Fibroblast of villous mesenchyme (primary cell): ENCODE measurements at regions not wholly inside any gene's neighbourhood (a gene's known extent, or its start where the extent isn't known, plus 50 kb on each side); places are given as distances from the start of the nearest gene placed in this dataset.
A peak's percentile ranks its signal among the peaks of the same experiment; 100 is the strongest.

Experiments used
- DNase-seq: peaks from one replicate; pipeline ENCODE4 v3.0.0-alpha.2; 2010; ENCODE audit warnings: low read depth
- H3K4me3 ChIP-seq: 2 replicates; pipeline ENCODE4 v1.5.1; 2011; ENCODE audit warnings: low read depth, mild to moderate bottlenecking, low read length
- TF ChIP-seq, protein P1 (sequence below): IDR thresholded peaks from 2 replicates; pipeline ENCODE4 v1.5.1; 2012; ENCODE audit warnings: low read depth, mild to moderate bottlenecking, low read length; ENCODE audit not compliant: insufficient read depth

DNA sequence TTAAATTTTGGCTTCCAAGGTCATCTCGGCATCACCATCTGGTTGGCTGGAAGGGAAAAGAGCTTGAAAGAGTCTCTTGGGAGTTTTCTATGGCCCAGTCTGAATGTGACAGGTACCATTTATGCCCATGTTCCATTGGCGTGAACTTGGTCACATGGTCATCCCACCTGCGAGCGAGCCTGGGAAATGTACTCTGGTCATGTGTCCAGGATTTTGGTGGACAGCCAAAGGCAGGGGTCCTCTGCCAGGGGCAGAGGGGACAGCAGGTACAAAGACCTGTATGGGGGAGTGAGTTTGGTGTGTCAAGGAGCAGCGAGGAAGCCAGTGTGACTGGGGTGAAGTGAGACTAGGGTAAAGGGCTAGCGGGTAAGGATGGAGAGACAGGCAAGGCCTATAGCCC lies 112.6 kb downstream of the CDC5L start:
- H3K4me3 ChIP-seq = no peak overlapping the region
- no peak for DNase-seq
- TF ChIP-seq, protein P1, sequence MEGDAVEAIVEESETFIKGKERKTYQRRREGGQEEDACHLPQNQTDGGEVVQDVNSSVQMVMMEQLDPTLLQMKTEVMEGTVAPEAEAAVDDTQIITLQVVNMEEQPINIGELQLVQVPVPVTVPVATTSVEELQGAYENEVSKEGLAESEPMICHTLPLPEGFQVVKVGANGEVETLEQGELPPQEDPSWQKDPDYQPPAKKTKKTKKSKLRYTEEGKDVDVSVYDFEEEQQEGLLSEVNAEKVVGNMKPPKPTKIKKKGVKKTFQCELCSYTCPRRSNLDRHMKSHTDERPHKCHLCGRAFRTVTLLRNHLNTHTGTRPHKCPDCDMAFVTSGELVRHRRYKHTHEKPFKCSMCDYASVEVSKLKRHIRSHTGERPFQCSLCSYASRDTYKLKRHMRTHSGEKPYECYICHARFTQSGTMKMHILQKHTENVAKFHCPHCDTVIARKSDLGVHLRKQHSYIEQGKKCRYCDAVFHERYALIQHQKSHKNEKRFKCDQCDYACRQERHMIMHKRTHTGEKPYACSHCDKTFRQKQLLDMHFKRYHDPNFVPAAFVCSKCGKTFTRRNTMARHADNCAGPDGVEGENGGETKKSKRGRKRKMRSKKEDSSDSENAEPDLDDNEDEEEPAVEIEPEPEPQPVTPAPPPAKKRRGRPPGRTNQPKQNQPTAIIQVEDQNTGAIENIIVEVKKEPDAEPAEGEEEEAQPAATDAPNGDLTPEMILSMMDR = no peak

DNA sequence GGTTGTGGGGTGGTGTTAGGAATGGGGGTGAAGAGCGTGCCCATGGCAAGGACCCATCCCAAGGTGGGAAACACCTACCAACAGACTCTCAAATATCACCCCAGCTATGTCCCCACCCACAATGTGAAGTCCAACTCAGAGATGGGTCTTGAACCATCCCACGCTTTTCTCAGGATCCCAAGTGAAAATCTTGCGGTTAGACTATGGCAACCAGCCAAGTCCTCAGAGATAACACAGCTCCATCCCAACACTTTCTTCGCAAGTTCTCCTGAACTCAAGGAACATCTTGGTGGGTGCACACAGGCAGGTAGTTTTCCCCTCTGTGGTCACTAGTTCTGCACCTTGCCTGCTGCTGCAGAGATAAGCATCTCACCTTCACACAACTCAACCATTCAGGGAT lies 116.0 kb downstream of the CDC5L start:
- TF ChIP-seq, protein P1 = no peak
- no peak for DNase-seq

DNA sequence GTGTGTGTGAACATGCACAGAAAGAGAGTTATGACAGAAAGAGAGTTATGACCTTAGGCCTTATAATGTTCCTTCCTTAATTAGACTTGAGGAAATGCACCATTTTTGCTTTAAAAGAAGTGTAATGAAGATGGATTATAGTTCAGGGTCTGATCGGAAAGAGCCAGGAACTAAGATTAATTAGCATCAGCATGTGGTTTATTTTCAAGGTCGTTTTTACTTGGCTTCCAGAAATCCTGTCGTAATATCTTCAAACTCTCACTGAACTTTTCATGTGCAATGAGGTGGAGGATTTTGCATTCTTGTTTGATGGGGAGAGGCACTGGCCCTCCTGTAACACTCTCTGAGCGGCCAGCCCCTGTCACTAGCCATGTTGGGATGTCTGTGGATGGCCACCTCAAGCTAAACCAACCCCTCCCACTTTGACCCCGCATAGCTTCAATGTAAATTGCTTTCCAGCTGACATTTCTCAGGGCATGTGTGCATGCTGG lies 116.8 kb downstream of the CDC5L start:
- DNase-seq = no peak
- TF ChIP-seq, protein P1 = no peak
- no peak overlapping the region for H3K4me3 ChIP-seq

More for the DNA sequence above, 116.0 kb downstream of the CDC5L start:
- no peak overlapping the region for H3K4me3 ChIP-seq

DNA sequence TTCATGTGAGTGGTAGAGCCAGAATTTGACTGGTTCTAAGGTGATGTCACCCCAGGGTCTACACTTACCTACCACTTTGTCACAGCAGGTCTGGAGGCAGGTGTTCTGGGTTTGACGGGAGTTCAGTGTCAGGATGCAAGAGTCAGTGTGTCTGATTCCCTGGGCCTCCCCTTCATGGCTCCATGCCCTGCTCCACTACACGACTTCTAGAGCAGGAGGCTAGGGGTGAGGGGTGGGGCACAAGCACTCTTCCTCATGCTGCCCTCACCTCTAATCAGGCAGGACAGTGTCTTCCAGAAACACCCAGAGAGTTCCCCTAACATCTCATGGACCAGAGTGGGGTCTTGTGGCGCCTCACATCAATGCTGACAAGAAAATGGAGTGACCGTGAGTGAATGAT lies 118.2 kb downstream of the CDC5L start:
- H3K4me3 ChIP-seq = no peak overlapping the region
- DNase-seq = no peak
- TF ChIP-seq, protein P1 = no peak

DNA sequence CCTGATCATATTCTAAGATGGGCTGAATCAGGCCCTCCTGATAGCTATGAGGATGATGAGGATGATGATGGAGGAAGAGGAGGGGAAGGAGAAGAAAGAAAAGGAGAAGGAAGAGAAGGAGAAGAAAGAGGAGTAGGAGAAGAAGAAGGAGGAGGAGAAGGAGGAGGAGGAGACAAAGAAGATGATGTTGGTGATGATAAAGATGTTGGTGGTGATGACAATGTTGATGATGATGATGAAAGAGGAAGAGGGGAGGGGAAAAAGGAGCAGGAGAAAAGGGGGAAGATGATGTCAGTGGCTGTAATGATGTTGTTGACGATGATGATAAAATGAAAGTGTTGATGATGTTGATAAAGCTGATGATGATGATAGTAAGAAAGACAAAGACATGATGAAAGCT lies 119.5 kb downstream of the CDC5L start:
- no peak overlapping the region for H3K4me3 ChIP-seq
- TF ChIP-seq, protein P1 = no peak
- DNase-seq = no peak

DNA sequence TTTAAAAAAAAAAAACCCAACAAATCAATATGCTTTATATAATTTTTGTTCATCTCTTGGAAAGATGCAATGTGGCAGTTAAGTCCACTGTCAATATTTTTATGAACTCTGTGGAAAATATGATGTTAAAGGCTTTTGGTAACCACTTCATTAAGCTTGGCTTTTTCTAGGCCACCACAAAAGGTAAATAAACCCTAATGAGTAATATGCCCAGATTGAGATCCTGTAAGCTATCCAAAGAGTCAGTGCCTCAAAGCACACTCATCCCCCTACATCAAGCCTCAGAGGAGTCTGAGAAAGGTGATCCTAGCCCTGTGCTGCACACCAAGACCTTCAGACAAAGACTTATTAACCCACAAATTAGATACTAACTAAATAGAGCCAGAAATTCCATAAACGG lies 121.1 kb downstream of the CDC5L start:
- TF ChIP-seq, protein P1 = no peak
- DNase-seq = peak; percentile 34

DNA sequence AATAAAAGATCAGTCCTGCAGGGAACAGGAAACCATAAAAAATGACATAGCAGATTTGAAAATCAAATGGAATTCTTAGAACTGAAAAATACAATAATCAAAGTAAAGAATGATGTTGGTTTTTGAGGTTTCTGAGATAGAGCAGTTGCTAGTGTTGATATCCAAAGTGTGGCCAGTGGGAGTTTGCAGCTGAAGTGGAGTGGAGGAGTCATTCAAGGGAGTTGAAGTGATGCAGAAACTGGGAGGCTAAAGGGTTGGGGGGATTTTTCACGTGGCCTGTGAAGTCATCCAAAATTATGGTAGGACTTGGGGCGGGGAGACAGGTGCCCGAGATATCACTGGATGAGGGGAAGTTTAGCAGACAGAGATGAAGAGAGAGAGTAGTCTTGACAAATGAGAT lies 123.6 kb downstream of the CDC5L start:
- H3K4me3 ChIP-seq = no peak overlapping the region
- TF ChIP-seq, protein P1 = no peak
- no peak for DNase-seq

More for the DNA sequence above, 121.1 kb downstream of the CDC5L start:
- no peak overlapping the region for H3K4me3 ChIP-seq
